ENCODE measurements at regions not wholly inside any gene's neighbourhood (a gene's known extent, or its start where the extent isn't known, plus 50 kb on each side); places are given as distances from the start of the nearest gene placed in this dataset.

- WGBS, 2 donors: 59 to 64% methylated on average over 7 of the region's 7 CpGs
- H3K4me1 ChIP-seq: peaks cover 0 to 9% (median 0%) of the 10 kb centered on the region in 3 donors
- DNase-seq (no peak), FAIRE-seq (no peak), ATAC-seq (peak in 3 of 4 donors; percentile 37 to 53 (median 41))
- H3K9me3 ChIP-seq: no peaks in the 10 kb centered on the region
- no peaks in the 10 kb centered on the region for H3K36me3 ChIP-seq
- TF ChIP-seq, protein P1, sequence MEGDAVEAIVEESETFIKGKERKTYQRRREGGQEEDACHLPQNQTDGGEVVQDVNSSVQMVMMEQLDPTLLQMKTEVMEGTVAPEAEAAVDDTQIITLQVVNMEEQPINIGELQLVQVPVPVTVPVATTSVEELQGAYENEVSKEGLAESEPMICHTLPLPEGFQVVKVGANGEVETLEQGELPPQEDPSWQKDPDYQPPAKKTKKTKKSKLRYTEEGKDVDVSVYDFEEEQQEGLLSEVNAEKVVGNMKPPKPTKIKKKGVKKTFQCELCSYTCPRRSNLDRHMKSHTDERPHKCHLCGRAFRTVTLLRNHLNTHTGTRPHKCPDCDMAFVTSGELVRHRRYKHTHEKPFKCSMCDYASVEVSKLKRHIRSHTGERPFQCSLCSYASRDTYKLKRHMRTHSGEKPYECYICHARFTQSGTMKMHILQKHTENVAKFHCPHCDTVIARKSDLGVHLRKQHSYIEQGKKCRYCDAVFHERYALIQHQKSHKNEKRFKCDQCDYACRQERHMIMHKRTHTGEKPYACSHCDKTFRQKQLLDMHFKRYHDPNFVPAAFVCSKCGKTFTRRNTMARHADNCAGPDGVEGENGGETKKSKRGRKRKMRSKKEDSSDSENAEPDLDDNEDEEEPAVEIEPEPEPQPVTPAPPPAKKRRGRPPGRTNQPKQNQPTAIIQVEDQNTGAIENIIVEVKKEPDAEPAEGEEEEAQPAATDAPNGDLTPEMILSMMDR (IDR thresholded peaks at IDR 0.05): no peak
- H3K4me3 ChIP-seq: no peak overlapping the region
- intact Hi-C loops (cut with DNase I): no loop called here
- no peaks in the 10 kb centered on the region for H3K27me3 ChIP-seq
- peak overlapping the region in 1 of 4 donors; percentile 62 for H3K27ac ChIP-seq
Measured at GRCh38 chr2:109703077-109703476, 88.9 kb downstream of the SOWAHC start.

- DNase-seq: no peak
- Histone ChIP-seq H3K9me3 (no peaks in the 10 kb centered on the region), H3K4me1 (peaks cover 0 to 9% (median 0%) of the 10 kb centered on the region in 3 donors), H3K4me3 (no peak overlapping the region), H3K27ac (no peak overlapping the region), H3K36me3 (no peaks in the 10 kb centered on the region), H3K27me3 (no peaks in the 10 kb centered on the region)
- no peak for ATAC-seq
- intact Hi-C loops (cut with DNase I): no loop called here
- FAIRE-seq: no peak
- TF ChIP-seq, protein P1 (IDR thresholded peaks at IDR 0.05): no peak
- 74 to 79% methylated on average over 3 of the region's 3 CpGs for WGBS, 2 donors
Measured at GRCh38 chr2:109703798-109704197, 89.6 kb downstream of the SOWAHC start.

DNA sequence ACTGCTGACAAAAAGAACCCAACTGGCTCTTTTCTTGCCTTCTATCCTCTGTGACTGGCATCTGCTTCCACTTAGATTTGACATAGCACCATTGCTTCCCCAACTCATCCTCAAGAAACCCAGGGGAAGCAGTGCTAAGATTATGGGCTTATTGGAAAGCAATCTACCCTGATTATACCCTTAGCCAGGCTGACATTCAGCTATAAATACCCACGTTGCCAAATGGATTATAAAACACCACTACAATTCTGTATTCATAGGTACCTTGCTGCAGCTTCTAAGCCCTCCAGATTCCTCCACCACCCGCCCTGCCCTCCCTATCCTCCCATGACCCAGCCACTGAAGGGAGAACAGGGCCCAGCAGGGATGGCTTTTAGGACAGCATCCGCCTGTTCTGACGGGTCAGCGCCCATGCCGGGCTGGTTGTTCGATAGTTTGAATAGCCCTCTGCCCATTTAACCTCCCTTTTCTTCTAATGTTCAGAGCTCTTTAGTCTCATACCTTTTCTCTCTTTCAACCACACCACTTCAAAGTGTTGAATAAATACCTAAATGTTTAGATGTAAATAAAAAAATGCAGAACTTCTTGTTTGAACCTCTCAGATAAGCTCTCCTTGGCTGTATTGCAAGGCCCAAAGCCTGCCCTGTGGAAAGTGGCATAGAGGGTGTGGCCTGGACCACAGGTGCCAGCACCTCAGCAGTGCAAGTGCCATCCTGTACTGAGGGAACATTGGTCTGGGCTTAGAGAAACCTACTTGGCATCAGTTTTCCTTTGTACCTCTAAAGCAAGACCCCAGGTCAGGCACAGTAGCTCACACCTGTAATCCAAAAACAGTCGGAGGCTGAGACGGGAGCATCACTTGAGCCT lies 86.6 kb upstream of the RGPD5 start:
- H3K27me3 ChIP-seq: no peaks in the 10 kb centered on the region
- intact Hi-C loops (cut with DNase I): no loop called here
- H3K4me1 ChIP-seq: no peaks in the 10 kb centered on the region
- no peaks in the 10 kb centered on the region for H3K9me3 ChIP-seq
- no peak for FAIRE-seq
- DNase-seq: no peak
- no peaks in the 10 kb centered on the region for H3K36me3 ChIP-seq
- no peak overlapping the region for H3K4me3 ChIP-seq
- H3K27ac ChIP-seq: no peak overlapping the region
- TF ChIP-seq, protein P1 (IDR thresholded peaks at IDR 0.05): no peak
- ATAC-seq: no peak
- 85 to 87% methylated on average over 9 of the region's 9 CpGs for WGBS, 2 donors

DNA sequence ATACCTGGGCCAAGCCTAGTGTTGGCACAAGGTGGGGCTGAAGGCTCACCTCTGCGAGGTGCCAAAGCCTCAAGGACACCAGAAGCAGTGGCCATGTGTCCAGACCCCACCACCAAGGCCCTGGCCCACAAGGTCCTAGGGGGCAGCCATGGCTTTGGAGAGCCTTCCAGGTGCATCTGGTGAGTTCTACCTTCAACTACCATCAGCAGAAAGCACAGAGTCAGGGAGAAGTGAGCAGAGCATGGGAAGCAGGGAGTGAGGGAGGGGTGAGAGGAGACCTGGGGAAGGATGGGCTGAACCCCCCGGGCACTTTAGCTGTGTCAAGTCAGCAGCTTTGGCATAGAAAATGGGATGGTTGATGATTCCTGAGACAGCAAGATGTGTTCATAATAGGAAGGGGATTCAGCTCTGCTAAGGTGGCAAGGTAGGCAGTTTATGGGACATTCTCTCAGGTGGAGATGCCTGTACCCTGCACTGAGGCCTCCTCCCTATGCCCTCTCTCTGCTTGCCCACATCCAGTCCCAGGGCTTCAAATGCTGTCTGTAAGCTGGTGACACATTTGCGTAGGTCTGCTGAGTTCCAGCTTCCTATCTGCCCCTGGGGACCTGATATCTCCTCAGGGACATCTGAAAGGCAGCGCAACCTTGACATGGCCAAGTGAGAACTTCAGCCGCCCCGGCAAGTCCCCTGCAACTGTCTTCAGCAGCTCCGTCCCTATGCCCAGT lies 83.4 kb upstream of the RGPD5 start:
- Histone ChIP-seq H3K4me3 (no peak overlapping the region), H3K27ac (no peak overlapping the region), H3K36me3 (no peaks in the 10 kb centered on the region), H3K4me1 (no peaks in the 10 kb centered on the region), H3K9me3 (no peaks in the 10 kb centered on the region), H3K27me3 (no peaks in the 10 kb centered on the region)
- ATAC-seq (no peak), FAIRE-seq (no peak), DNase-seq (no peak)
- 65 to 82% methylated on average over 7 of the region's 7 CpGs for WGBS, 2 donors
- intact Hi-C loops (cut with DNase I): no loop called here
- TF ChIP-seq, protein P1 (IDR thresholded peaks at IDR 0.05): no peak
